WTC11 (cell line): ENCODE measurements at regions not wholly inside any gene's neighbourhood (a gene's known extent, or its start where the extent isn't known, plus 50 kb on each side); places are given as distances from the start of the nearest gene placed in this dataset.
"Not testable (repeated sequence)": the region's sequence is repeated elsewhere in the genome, so short reads cannot be mapped to it uniquely, and the experiment has no call there.

Source experiments
- IRF2 ChIP-seq: sonication (generic); formaldehyde crosslinking; IDR thresholded peaks from 2 replicates; pipeline ENCODE4 v1.8.0; 2022; ENCODE audit warnings: low read depth, missing genetic modification reagents, borderline replicate concordance
- JUN ChIP-seq: sonication (generic); formaldehyde crosslinking; IDR thresholded peaks from 2 replicates; pipeline ENCODE4 v1.8.0; 2023; ENCODE audit warnings: mild to moderate bottlenecking, missing genetic modification reagents
- NR2C2 ChIP-seq: sonication (generic); formaldehyde crosslinking; IDR thresholded peaks from 2 replicates; pipeline ENCODE4 v1.8.0; 2022; ENCODE audit warnings: mild to moderate bottlenecking, missing genetic modification reagents
- SMAD4 ChIP-seq: sonication (generic); formaldehyde crosslinking; IDR thresholded peaks from 2 replicates; pipeline ENCODE4 v1.8.0; 2022; ENCODE audit warnings: mild to moderate bottlenecking, missing genetic modification reagents
- TCF7 ChIP-seq: sonication (generic); formaldehyde crosslinking; IDR thresholded peaks from 2 replicates; pipeline ENCODE4 v1.8.0; 2022; ENCODE audit warnings: mild to moderate bottlenecking, low read depth, missing genetic modification reagents, moderate library complexity
- ZNF671 ChIP-seq: fragments of 250-450 bp; sonication (Bioruptor Pico); IDR thresholded peaks from 2 replicates; pipeline ENCODE4 v1.8.0; 2021; ENCODE audit warnings: mild to moderate bottlenecking
- TF ChIP-seq, protein P1 (sequence below): sonication (generic); formaldehyde crosslinking; conservative IDR thresholded peaks from 2 replicates; pipeline ENCODE4 v1.8.1; 2022; ENCODE audit warnings: mild to moderate bottlenecking, missing genetic modification reagents
- TF ChIP-seq, protein P2 (sequence below): fragments of 200-600 bp; IDR thresholded peaks from 2 replicates; pipeline ENCODE4 v1.8.0; 2022; ENCODE audit warnings: antibody characterized with exemption
- TF ChIP-seq, protein P3 (sequence below): sonication (generic); formaldehyde crosslinking; IDR thresholded peaks from 2 replicates; pipeline ENCODE4 v1.8.1; 2023; ENCODE audit warnings: mild to moderate bottlenecking, moderate library complexity, missing genetic modification reagents

DNA sequence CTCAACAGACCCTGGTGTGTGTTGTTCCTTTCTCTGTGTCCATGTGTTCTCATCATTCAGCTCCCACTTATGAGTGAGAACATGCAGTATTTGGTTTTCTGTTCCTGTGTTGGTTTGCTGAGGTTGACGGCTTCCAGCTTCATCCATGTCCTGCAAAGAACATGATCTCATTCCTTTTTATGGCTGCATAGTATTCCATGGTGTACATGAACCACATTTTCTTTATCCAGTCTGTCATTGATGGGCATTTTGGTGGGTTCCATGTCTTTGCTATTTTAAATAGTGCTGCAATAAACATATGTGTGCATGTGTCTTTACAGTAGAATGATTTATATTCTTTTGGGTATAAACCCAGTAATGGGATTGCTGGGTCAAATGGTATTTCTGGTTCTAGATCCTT, 88.9 kb downstream of the BTG1 start:
- not testable (repeated sequence) for TF ChIP-seq ZNF671, SMAD4, JUN, IRF2, NR2C2, TCF7 (CRISPR knock-in tag)
- TF ChIP-seq, protein P1, sequence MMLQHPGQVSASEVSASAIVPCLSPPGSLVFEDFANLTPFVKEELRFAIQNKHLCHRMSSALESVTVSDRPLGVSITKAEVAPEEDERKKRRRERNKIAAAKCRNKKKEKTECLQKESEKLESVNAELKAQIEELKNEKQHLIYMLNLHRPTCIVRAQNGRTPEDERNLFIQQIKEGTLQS (CRISPR knock-in tag), result not testable (repeated sequence)
- TF ChIP-seq, protein P2, sequence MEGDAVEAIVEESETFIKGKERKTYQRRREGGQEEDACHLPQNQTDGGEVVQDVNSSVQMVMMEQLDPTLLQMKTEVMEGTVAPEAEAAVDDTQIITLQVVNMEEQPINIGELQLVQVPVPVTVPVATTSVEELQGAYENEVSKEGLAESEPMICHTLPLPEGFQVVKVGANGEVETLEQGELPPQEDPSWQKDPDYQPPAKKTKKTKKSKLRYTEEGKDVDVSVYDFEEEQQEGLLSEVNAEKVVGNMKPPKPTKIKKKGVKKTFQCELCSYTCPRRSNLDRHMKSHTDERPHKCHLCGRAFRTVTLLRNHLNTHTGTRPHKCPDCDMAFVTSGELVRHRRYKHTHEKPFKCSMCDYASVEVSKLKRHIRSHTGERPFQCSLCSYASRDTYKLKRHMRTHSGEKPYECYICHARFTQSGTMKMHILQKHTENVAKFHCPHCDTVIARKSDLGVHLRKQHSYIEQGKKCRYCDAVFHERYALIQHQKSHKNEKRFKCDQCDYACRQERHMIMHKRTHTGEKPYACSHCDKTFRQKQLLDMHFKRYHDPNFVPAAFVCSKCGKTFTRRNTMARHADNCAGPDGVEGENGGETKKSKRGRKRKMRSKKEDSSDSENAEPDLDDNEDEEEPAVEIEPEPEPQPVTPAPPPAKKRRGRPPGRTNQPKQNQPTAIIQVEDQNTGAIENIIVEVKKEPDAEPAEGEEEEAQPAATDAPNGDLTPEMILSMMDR, result not testable (repeated sequence)
- TF ChIP-seq, protein P3, sequence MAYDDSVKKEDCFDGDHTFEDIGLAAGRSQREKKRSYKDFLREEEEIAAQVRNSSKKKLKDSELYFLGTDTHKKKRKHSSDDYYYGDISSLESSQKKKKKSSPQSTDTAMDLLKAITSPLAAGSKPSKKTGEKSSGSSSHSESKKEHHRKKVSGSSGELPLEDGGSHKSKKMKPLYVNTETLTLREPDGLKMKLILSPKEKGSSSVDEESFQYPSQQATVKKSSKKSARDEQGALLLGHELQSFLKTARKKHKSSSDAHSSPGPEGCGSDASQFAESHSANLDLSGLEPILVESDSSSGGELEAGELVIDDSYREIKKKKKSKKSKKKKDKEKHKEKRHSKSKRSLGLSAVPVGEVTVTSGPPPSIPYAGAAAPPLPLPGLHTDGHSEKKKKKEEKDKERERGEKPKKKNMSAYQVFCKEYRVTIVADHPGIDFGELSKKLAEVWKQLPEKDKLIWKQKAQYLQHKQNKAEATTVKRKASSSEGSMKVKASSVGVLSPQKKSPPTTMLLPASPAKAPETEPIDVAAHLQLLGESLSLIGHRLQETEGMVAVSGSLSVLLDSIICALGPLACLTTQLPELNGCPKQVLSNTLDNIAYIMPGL (CRISPR knock-in tag), result not testable (repeated sequence)
